ENCODE measurements at regions not wholly inside any gene's neighbourhood (a gene's known extent, or its start where the extent isn't known, plus 50 kb on each side); places are given as distances from the start of the nearest gene placed in this dataset.

- peak in 1 of 2 donors; percentile 5 for DNase-seq
- H3K4me1 ChIP-seq = no peaks in the 10 kb centered on the region
- H3K27ac ChIP-seq = no peak overlapping the region
- no peaks in the 10 kb centered on the region for H3K36me3 ChIP-seq
- H3K27me3 ChIP-seq = no peaks in the 10 kb centered on the region
- TF ChIP-seq POLR2A (IDR thresholded peaks at IDR 0.05) (no peak), EP300 (IDR thresholded peaks at IDR 0.05) (no peak), POLR2AphosphoS5 (IDR thresholded peaks at IDR 0.05) (no peak)
- TF ChIP-seq, protein P1, sequence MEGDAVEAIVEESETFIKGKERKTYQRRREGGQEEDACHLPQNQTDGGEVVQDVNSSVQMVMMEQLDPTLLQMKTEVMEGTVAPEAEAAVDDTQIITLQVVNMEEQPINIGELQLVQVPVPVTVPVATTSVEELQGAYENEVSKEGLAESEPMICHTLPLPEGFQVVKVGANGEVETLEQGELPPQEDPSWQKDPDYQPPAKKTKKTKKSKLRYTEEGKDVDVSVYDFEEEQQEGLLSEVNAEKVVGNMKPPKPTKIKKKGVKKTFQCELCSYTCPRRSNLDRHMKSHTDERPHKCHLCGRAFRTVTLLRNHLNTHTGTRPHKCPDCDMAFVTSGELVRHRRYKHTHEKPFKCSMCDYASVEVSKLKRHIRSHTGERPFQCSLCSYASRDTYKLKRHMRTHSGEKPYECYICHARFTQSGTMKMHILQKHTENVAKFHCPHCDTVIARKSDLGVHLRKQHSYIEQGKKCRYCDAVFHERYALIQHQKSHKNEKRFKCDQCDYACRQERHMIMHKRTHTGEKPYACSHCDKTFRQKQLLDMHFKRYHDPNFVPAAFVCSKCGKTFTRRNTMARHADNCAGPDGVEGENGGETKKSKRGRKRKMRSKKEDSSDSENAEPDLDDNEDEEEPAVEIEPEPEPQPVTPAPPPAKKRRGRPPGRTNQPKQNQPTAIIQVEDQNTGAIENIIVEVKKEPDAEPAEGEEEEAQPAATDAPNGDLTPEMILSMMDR (IDR thresholded peaks at IDR 0.05) = no peak
- H3K9me3 ChIP-seq = no peaks in the 10 kb centered on the region
- intact Hi-C loops (cut with DNase I; ENCODE audit: low total_unique reads) = no loop called here
- no peak overlapping the region for H3K4me3 ChIP-seq
These were observed 406.9 kb downstream of the OXSM start for GRCh38 chr3:26196781-26197180.

DNA sequence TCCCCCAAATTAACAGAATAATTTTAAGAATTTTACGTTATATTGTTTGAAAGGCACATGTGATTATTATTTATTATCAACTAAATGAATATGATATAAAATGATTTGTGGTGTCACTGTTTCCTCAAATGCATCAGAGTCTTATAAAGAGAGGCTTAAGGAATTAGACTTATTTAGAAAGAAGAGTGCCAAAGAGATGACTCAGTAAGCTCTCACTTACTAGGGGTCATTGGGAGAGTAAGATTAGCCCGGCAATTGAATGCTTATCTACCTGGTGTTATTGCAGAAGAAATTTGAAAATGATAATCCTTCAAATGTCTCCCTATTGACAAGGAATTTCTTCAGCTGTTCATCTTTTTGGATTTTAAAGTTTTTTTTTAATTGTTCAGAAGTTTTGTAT is 408.7 kb downstream of the OXSM start:
- Histone ChIP-seq H3K9me3 (no peaks in the 10 kb centered on the region), H3K27me3 (no peaks in the 10 kb centered on the region), H3K27ac (no peak overlapping the region), H3K4me1 (no peaks in the 10 kb centered on the region), H3K36me3 (no peaks in the 10 kb centered on the region), H3K4me3 (no peak overlapping the region)
- TF ChIP-seq POLR2AphosphoS5 (IDR thresholded peaks at IDR 0.05) (no peak), EP300 (IDR thresholded peaks at IDR 0.05) (no peak), POLR2A (IDR thresholded peaks at IDR 0.05) (no peak)
- TF ChIP-seq, protein P1 (IDR thresholded peaks at IDR 0.05) = no peak
- no peak for DNase-seq
- WGBS, 5 donors = 45 to 61% (median 51%) methylated on average over 2 of the region's 2 CpGs
- intact Hi-C loops (cut with DNase I; ENCODE audit: low total_unique reads) = no loop called here

GRCh38 chr3:26202169-26202568 is 412.3 kb downstream of the OXSM start:
- intact Hi-C loops (cut with DNase I; ENCODE audit: low total_unique reads) = no loop called here
- WGBS, 5 donors = 59 to 78% (median 69%) methylated on average over 3 of the region's 3 CpGs

GRCh38 chr3:26205475-26205874 is 415.6 kb downstream of the OXSM start:
- Histone ChIP-seq H3K4me3 (no peak overlapping the region), H3K4me1 (no peaks in the 10 kb centered on the region), H3K36me3 (no peaks in the 10 kb centered on the region), H3K27me3 (no peaks in the 10 kb centered on the region), H3K9me3 (no peaks in the 10 kb centered on the region), H3K27ac (no peak overlapping the region)
- 89 to 97% (median 94%) methylated on average over 1 of the region's 1 CpG for WGBS, 5 donors
- TF ChIP-seq, protein P1 (IDR thresholded peaks at IDR 0.05) = no peak
- TF ChIP-seq POLR2A (IDR thresholded peaks at IDR 0.05) (no peak), POLR2AphosphoS5 (IDR thresholded peaks at IDR 0.05) (no peak), EP300 (IDR thresholded peaks at IDR 0.05) (no peak)
- no peak for DNase-seq
- intact Hi-C loops (cut with DNase I; ENCODE audit: low total_unique reads) = no loop called here

More at GRCh38 chr3:26202169-26202568, 412.3 kb downstream of the OXSM start:
- no peaks in the 10 kb centered on the region for H3K4me1 ChIP-seq
- no peak overlapping the region for H3K4me3 ChIP-seq
- no peak for DNase-seq
- no peaks in the 10 kb centered on the region for H3K9me3 ChIP-seq
- H3K27ac ChIP-seq = no peak overlapping the region
- no peaks in the 10 kb centered on the region for H3K27me3 ChIP-seq
- H3K36me3 ChIP-seq = no peaks in the 10 kb centered on the region
- TF ChIP-seq POLR2AphosphoS5 (IDR thresholded peaks at IDR 0.05) (no peak), POLR2A (IDR thresholded peaks at IDR 0.05) (no peak), EP300 (IDR thresholded peaks at IDR 0.05) (no peak)
- TF ChIP-seq, protein P1 (IDR thresholded peaks at IDR 0.05) = no peak

All from stomach (tissue), 8 donors.